RWPE2 (cell line): ENCODE measurements at regions not wholly inside any gene's neighbourhood (a gene's known extent, or its start where the extent isn't known, plus 50 kb on each side); places are given as distances from the start of the nearest gene placed in this dataset.

Experiments
- ATAC-seq: fragments of 200-7000 bp; cut with Tn5 transposase; 3 replicates; pipeline ENCODE4 v1.9.1; 2021; ENCODE audit warnings: low read depth
- DNase-seq: peaks from one replicate; pipeline ENCODE4 v3.0.0-alpha.2; 2020; ENCODE audit warnings: low spot score
- H3K27ac ChIP-seq: fragments of 450-650 bp; 2 replicates; pipeline ENCODE4 v1.5.1; 2017; ENCODE audit warnings: mild to moderate bottlenecking; ENCODE audit not compliant: poor library complexity, severe bottlenecking
- H3K27me3 ChIP-seq: fragments of 250-450 bp; sonication (Bioruptor Pico); 2 replicates; pipeline ENCODE4 v1.5.1; 2021; ENCODE audit warnings: mild to moderate bottlenecking, moderate library complexity; ENCODE audit not compliant: insufficient read depth, poor library complexity, severe bottlenecking
- H3K36me3 ChIP-seq: fragments of 250-450 bp; sonication (Bioruptor Pico); 2 replicates; pipeline ENCODE4 v1.5.1; 2020; ENCODE audit warnings: low read depth, mild to moderate bottlenecking, moderate library complexity
- H3K4me1 ChIP-seq: fragments of 250-450 bp; sonication (Bioruptor Pico); 2 replicates; pipeline ENCODE4 v1.5.1; 2021; ENCODE audit warnings: mild to moderate bottlenecking, moderate library complexity; ENCODE audit not compliant: insufficient read depth, poor library complexity, severe bottlenecking
- H3K4me3 ChIP-seq: fragments of 250-450 bp; sonication (Bioruptor Pico); 2 replicates; pipeline ENCODE4 v1.5.1; 2021; ENCODE audit warnings: mild to moderate bottlenecking, moderate library complexity; ENCODE audit not compliant: severe bottlenecking
- H3K9me3 ChIP-seq: fragments of 250-450 bp; sonication (Bioruptor Pico); 2 replicates; pipeline ENCODE4 v1.5.1; 2021; ENCODE audit warnings: mild to moderate bottlenecking, moderate library complexity; ENCODE audit not compliant: severe bottlenecking
- TF ChIP-seq, protein P1 (sequence below): fragments of 450-650 bp; IDR thresholded peaks from one replicate; pipeline ENCODE4 v1.5.1; 2017; ENCODE audit warnings: mild to moderate bottlenecking, moderate library complexity; ENCODE audit not compliant: poor library complexity, severe bottlenecking

DNA sequence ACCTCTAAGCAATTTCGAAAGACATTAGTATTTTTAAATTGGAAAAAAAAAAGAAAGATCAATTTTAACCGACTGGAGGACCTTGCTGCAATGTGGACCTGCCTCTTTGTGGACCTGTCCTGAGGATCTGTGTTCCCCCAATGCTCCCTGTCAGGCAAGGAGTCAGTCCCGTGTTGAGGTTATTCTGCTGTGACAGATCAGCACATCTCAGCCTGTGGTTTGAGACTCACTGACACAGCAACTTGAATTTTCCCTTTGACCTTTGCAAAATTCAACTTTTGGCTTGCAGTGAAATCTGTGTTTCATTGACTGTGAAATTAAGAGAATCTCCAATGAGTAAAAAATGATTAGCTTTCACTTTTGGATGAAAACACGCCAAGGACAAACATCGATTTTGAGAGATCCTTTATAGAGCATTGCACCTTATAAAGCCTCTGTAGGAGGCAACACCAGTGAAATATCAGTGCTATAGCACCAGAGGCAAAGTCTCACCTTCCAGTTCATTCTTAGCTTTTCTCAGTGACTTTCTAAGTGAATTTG is 186.9 kb downstream of the GPAT3 start:
- H3K27me3 ChIP-seq = no peaks in the 10 kb centered on the region
- no peaks in the 10 kb centered on the region for H3K4me1 ChIP-seq
- no peak overlapping the region for H3K27ac ChIP-seq
- no peaks in the 10 kb centered on the region for H3K9me3 ChIP-seq
- DNase-seq (no peak), ATAC-seq (no peak)
- TF ChIP-seq, protein P1, sequence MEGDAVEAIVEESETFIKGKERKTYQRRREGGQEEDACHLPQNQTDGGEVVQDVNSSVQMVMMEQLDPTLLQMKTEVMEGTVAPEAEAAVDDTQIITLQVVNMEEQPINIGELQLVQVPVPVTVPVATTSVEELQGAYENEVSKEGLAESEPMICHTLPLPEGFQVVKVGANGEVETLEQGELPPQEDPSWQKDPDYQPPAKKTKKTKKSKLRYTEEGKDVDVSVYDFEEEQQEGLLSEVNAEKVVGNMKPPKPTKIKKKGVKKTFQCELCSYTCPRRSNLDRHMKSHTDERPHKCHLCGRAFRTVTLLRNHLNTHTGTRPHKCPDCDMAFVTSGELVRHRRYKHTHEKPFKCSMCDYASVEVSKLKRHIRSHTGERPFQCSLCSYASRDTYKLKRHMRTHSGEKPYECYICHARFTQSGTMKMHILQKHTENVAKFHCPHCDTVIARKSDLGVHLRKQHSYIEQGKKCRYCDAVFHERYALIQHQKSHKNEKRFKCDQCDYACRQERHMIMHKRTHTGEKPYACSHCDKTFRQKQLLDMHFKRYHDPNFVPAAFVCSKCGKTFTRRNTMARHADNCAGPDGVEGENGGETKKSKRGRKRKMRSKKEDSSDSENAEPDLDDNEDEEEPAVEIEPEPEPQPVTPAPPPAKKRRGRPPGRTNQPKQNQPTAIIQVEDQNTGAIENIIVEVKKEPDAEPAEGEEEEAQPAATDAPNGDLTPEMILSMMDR = no peak
- H3K36me3 ChIP-seq = no peaks in the 10 kb centered on the region
- no peak overlapping the region for H3K4me3 ChIP-seq

DNA sequence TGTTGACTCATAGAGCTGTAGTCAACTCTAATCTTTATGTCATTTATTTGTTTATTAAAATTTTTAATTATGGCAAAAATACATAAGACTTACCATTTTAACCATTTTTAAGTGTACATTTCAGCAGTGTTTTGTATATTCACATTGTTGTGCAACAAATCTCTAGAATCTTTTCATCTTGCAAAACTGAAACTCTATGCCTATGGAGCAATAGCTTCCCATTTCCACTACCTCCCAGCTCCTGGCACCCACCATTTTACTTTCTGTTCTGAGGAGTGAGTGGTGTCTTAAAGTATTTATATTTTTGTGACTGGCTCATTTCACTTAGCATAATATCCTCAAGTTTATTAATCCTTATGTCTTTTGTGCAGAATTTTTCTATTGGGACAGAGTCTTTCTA is 181.0 kb downstream of the GPAT3 start:
- Histone ChIP-seq H3K4me1 (no peaks in the 10 kb centered on the region), H3K27me3 (no peaks in the 10 kb centered on the region), H3K9me3 (no peaks in the 10 kb centered on the region), H3K27ac (no peak overlapping the region), H3K36me3 (no peaks in the 10 kb centered on the region), H3K4me3 (no peak overlapping the region)
- DNase-seq = no peak
- ATAC-seq = no peak
- TF ChIP-seq, protein P1 = no peak

DNA sequence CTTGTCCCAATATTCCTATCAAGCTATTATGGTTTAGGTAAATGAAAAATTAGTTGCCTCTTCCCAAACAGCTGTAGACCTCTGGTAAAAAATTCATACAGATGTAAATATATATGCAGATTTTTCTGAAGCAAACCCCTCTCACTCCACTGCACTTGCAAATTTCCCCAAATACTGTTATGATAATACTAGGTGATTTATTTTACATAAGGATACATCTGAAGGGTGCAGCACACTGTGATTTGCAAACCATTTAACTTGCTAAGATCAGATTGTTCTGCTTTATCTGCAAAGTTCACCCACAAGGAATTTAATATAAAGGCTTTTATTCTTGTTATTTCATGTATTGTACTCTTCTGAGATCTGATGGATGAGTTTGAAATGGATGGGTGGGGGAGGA is 177.0 kb downstream of the GPAT3 start:
- TF ChIP-seq, protein P1 = no peak
- ATAC-seq (no peak), DNase-seq (no peak)
- H3K4me1 ChIP-seq = no peaks in the 10 kb centered on the region
- no peak overlapping the region for H3K4me3 ChIP-seq
- no peaks in the 10 kb centered on the region for H3K27me3 ChIP-seq
- no peak overlapping the region for H3K27ac ChIP-seq
- no peaks in the 10 kb centered on the region for H3K9me3 ChIP-seq
- no peaks in the 10 kb centered on the region for H3K36me3 ChIP-seq

DNA sequence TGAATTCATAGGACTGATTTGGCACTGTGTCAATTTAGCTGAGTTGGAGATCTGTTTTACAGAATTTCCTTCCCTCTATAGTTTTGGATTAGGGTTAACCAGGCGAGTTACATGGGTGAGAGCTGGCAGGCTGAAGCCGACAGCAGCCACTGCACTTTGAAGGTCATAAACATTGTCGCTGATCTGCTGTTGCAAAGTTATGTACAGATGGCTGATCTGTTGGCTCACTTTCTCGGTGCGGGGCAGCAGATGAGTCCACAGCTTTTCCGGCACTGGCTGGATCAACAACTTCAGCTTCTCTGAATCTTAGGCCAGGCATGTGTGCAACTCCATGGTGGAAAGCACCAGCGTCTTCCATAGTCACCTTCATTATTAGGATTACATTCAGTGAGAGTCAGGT is 173.7 kb downstream of the GPAT3 start:
- Histone ChIP-seq H3K36me3 (no peaks in the 10 kb centered on the region), H3K4me1 (no peaks in the 10 kb centered on the region), H3K27me3 (no peaks in the 10 kb centered on the region), H3K9me3 (no peaks in the 10 kb centered on the region), H3K4me3 (no peak overlapping the region), H3K27ac (no peak overlapping the region)
- DNase-seq (no peak), ATAC-seq (no peak)
- TF ChIP-seq, protein P1 = no peak

DNA sequence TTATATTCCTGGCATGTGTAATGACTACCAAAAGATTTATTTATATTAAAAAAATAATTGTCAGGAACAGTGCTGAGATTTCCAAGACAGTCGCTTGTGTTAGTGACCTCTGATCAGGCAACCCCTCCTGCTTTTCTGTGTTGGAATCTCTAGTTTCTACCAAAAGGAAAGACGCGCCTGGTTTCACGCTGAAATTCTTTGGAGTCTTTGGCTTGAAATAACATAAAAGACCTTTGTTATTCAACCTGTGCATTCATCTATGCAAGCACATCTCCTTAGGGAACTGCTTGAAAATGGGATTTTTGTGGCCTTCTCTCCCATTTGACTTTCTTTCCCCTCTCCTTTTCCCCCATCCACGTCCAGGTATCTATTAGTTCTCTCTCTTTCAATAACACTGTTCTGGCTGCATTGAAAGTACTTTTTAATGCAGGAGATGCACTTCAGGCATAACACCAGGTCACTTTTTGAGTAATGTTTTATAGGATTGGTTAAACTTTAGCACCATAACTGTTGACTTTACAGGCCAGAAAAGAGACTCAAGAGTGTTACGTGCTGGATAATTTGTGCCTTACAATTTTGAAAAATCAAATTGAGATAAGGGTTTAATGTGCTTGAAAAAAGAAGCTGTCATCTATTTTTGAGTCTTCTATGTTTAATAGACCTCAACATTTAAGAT is 172.7 kb downstream of the GPAT3 start:
- TF ChIP-seq, protein P1 = no peak
- DNase-seq (no peak), ATAC-seq (no peak)
- H3K27ac ChIP-seq = no peak overlapping the region
- H3K4me1 ChIP-seq = no peaks in the 10 kb centered on the region
- H3K36me3 ChIP-seq = no peaks in the 10 kb centered on the region
- no peaks in the 10 kb centered on the region for H3K27me3 ChIP-seq
- no peaks in the 10 kb centered on the region for H3K9me3 ChIP-seq
- H3K4me3 ChIP-seq = no peak overlapping the region
